HUES64 (cell line): ENCODE measurements at regions not wholly inside any gene's neighbourhood (a gene's known extent, or its start where the extent isn't known, plus 50 kb on each side); places are given as distances from the start of the nearest gene placed in this dataset.

ENCODE experiments used
- H3K27ac ChIP-seq: 2 replicates; pipeline ENCODE4 v1.7.0; 2013; ENCODE audit warnings: low read depth, low read length, inconsistent platforms
- H3K27me3 ChIP-seq: 2 replicates; pipeline ENCODE4 v1.6.1; 2013; ENCODE audit warnings: mild to moderate bottlenecking, low read length; ENCODE audit not compliant: insufficient read depth
- H3K36me3 ChIP-seq: 2 replicates; pipeline ENCODE4 v1.6.1; 2013; ENCODE audit warnings: mild to moderate bottlenecking, low read length; ENCODE audit not compliant: insufficient read depth
- H3K4me1 ChIP-seq: 2 replicates; pipeline ENCODE4 v1.6.1; 2013; ENCODE audit warnings: mild to moderate bottlenecking, low read length, moderate library complexity; ENCODE audit not compliant: insufficient read depth
- H3K4me3 ChIP-seq: 2 replicates; pipeline ENCODE4 v1.5.1; 2013; ENCODE audit warnings: mild to moderate bottlenecking, low read length, moderate library complexity
- H3K9ac ChIP-seq: 2 replicates; pipeline ENCODE4 v1.6.1; 2013; ENCODE audit warnings: mild to moderate bottlenecking, low read depth, low read length
- H3K9me3 ChIP-seq: 2 replicates; pipeline ENCODE4 v1.6.1; 2013; ENCODE audit warnings: low read depth, low read length; ENCODE audit not compliant: insufficient read depth
- WGBS: fragments of 150-250, 120-280 bp; methylation state at CpG from one replicate; pipeline ENCODE4 v1.1.7; 2013; ENCODE audit warnings: missing lambda C conversion rate; 5-methylcytosine and 5-hydroxymethylcytosine counted together

- WGBS: 92% methylated on average over 1 of the region's 1 CpG
- Histone ChIP-seq H3K27me3 (no peaks in the 10 kb centered on the region), H3K9me3 (no peaks in the 10 kb centered on the region), H3K4me1 (no peaks in the 10 kb centered on the region), H3K9ac (no peak overlapping the region), H3K27ac (no peak overlapping the region), H3K4me3 (no peak overlapping the region), H3K36me3 (no peaks in the 10 kb centered on the region)
Measured at GRCh38 chr20:24102749-24103333, 114.3 kb upstream of the GGTLC1 start.

- H3K4me1 ChIP-seq: no peaks in the 10 kb centered on the region
- H3K4me3 ChIP-seq: no peak overlapping the region
- no peaks in the 10 kb centered on the region for H3K27me3 ChIP-seq
- H3K27ac ChIP-seq: no peak overlapping the region
- 56% methylated on average over 7 of the region's 7 CpGs for WGBS
- no peaks in the 10 kb centered on the region for H3K36me3 ChIP-seq
- H3K9ac ChIP-seq: no peak overlapping the region
- no peaks in the 10 kb centered on the region for H3K9me3 ChIP-seq
Measured at GRCh38 chr20:24102290-24102689, 113.7 kb upstream of the GGTLC1 start.

GRCh38 chr20:24100370-24101011 lies 111.9 kb upstream of the GGTLC1 start:
- peaks cover 10% of the 10 kb centered on the region; the same call in 1 of the 2 replicates for H3K4me1 ChIP-seq
- no peak overlapping the region for H3K27ac ChIP-seq
- WGBS: 65% methylated on average over 5 of the region's 5 CpGs
- H3K9ac ChIP-seq: no peak overlapping the region
- no peaks in the 10 kb centered on the region for H3K9me3 ChIP-seq
- H3K36me3 ChIP-seq: no peaks in the 10 kb centered on the region
- no peaks in the 10 kb centered on the region for H3K27me3 ChIP-seq
- H3K4me3 ChIP-seq: no peak overlapping the region

GRCh38 chr20:24098886-24099285 lies 110.3 kb upstream of the GGTLC1 start:
- WGBS: 71% methylated on average over 1 of the region's 3 CpGs
- Histone ChIP-seq H3K36me3 (no peaks in the 10 kb centered on the region), H3K4me1 (peaks cover 10% of the 10 kb centered on the region; the same call in 1 of the 2 replicates), H3K9me3 (no peaks in the 10 kb centered on the region), H3K27me3 (no peaks in the 10 kb centered on the region), H3K27ac (no peak overlapping the region), H3K9ac (no peak overlapping the region), H3K4me3 (no peak overlapping the region)

- Histone ChIP-seq H3K36me3 (no peaks in the 10 kb centered on the region), H3K4me1 (peaks cover 10% of the 10 kb centered on the region; the same call in 1 of the 2 replicates), H3K27ac (no peak overlapping the region), H3K9ac (no peak overlapping the region), H3K9me3 (no peaks in the 10 kb centered on the region), H3K4me3 (no peak overlapping the region), H3K27me3 (no peaks in the 10 kb centered on the region)
- WGBS: 94% methylated on average over 5 of the region's 6 CpGs
Measured at GRCh38 chr20:24097506-24098245, 109.1 kb upstream of the GGTLC1 start.

GRCh38 chr20:24096864-24097450 lies 108.4 kb upstream of the GGTLC1 start:
- Histone ChIP-seq H3K27me3 (no peaks in the 10 kb centered on the region), H3K36me3 (no peaks in the 10 kb centered on the region), H3K9me3 (no peaks in the 10 kb centered on the region), H3K4me1 (peaks cover 10% of the 10 kb centered on the region; the same call in 1 of the 2 replicates), H3K9ac (no peak overlapping the region), H3K4me3 (no peak overlapping the region), H3K27ac (no peak overlapping the region)
- WGBS: 81% methylated on average over 13 of the region's 13 CpGs

GRCh38 chr20:24096264-24096663 lies 107.7 kb upstream of the GGTLC1 start:
- 77% methylated on average over 5 of the region's 5 CpGs for WGBS
- H3K4me1 ChIP-seq: peaks cover 10% of the 10 kb centered on the region; the same call in 1 of the 2 replicates

GRCh38 chr20:24095756-24096155 lies 107.2 kb upstream of the GGTLC1 start:
- WGBS: 86% methylated on average over 7 of the region's 7 CpGs
- H3K4me1 ChIP-seq: peaks cover 10% of the 10 kb centered on the region; the same call in 1 of the 2 replicates
- no peak overlapping the region for H3K27ac ChIP-seq

More at GRCh38 chr20:24096264-24096663, 107.7 kb upstream of the GGTLC1 start:
- no peaks in the 10 kb centered on the region for H3K27me3 ChIP-seq
- no peak overlapping the region for H3K9ac ChIP-seq
- no peaks in the 10 kb centered on the region for H3K9me3 ChIP-seq
- no peak overlapping the region for H3K27ac ChIP-seq
- no peak overlapping the region for H3K4me3 ChIP-seq
- H3K36me3 ChIP-seq: no peaks in the 10 kb centered on the region

GRCh38 chr20:24095303-24095702 lies 106.7 kb upstream of the GGTLC1 start:
- no peaks in the 10 kb centered on the region for H3K9me3 ChIP-seq
- H3K27ac ChIP-seq: no peak overlapping the region
- no peak overlapping the region for H3K4me3 ChIP-seq
- H3K27me3 ChIP-seq: no peaks in the 10 kb centered on the region
- H3K9ac ChIP-seq: no peak overlapping the region
- no peaks in the 10 kb centered on the region for H3K36me3 ChIP-seq
- H3K4me1 ChIP-seq: peaks cover 10% of the 10 kb centered on the region; the same call in 1 of the 2 replicates

More at GRCh38 chr20:24095756-24096155, 107.2 kb upstream of the GGTLC1 start:
- H3K4me3 ChIP-seq: no peak overlapping the region
- H3K36me3 ChIP-seq: no peaks in the 10 kb centered on the region
- no peaks in the 10 kb centered on the region for H3K9me3 ChIP-seq
- H3K27me3 ChIP-seq: no peaks in the 10 kb centered on the region
- H3K9ac ChIP-seq: no peak overlapping the region

GRCh38 chr20:24089576-24089975 lies 101.0 kb upstream of the GGTLC1 start:
- no peak overlapping the region for H3K9ac ChIP-seq

GRCh38 chr20:24086121-24086520 lies 97.5 kb upstream of the GGTLC1 start:
- 95% methylated on average over 5 of the region's 5 CpGs for WGBS
- no peak overlapping the region for H3K27ac ChIP-seq
- H3K27me3 ChIP-seq: no peaks in the 10 kb centered on the region
- H3K4me1 ChIP-seq: no peaks in the 10 kb centered on the region
- no peaks in the 10 kb centered on the region for H3K36me3 ChIP-seq
- no peak overlapping the region for H3K4me3 ChIP-seq
- no peak overlapping the region for H3K9ac ChIP-seq
- H3K9me3 ChIP-seq: no peaks in the 10 kb centered on the region

More at GRCh38 chr20:24089576-24089975, 101.0 kb upstream of the GGTLC1 start:
- Histone ChIP-seq H3K27ac (no peak overlapping the region), H3K4me3 (no peak overlapping the region), H3K4me1 (no peaks in the 10 kb centered on the region), H3K27me3 (no peaks in the 10 kb centered on the region), H3K36me3 (no peaks in the 10 kb centered on the region), H3K9me3 (no peaks in the 10 kb centered on the region)
- WGBS: 91% methylated on average over 2 of the region's 2 CpGs
